GM21717 (cell line): ENCODE measurements at regions not wholly inside any gene's neighbourhood (a gene's known extent, or its start where the extent isn't known, plus 50 kb on each side); places are given as distances from the start of the nearest gene placed in this dataset.
"Not testable (repeated sequence)": the region's sequence is repeated elsewhere in the genome, so short reads cannot be mapped to it uniquely, and the experiment has no call there.

Source experiments
- ATAC-seq: cut with Tn5 transposase; IDR thresholded peaks from one replicate; pipeline ENCODE4 v1.9.1; 2021; ENCODE audit warnings: mild to moderate bottlenecking, moderate library complexity; ENCODE audit not compliant: unreplicated experiment

- ATAC-seq, result no peak
Measured at GRCh38 chr1:60866226-60866900, 216.0 kb upstream of the NFIA start.

DNA sequence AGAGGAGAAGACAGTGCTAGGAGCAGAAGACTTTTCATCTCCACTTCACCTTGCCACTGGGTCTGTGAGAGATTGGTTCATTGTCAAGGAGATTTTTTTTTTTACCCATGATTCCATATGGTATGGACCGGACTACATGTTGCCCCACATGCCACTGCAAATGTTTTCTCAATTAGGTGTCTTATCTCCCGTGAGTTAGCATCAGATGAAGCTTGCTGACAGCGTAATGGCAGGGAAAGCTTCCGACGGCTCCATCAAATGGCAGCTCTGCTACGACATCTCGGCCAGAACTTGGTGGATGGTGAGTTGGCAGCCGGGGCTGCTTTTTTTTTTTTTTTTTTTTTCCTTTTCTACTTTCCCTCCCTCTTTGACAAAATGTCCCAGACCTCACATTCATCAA is 217.2 kb upstream of the NFIA start:
- no peak for ATAC-seq

DNA sequence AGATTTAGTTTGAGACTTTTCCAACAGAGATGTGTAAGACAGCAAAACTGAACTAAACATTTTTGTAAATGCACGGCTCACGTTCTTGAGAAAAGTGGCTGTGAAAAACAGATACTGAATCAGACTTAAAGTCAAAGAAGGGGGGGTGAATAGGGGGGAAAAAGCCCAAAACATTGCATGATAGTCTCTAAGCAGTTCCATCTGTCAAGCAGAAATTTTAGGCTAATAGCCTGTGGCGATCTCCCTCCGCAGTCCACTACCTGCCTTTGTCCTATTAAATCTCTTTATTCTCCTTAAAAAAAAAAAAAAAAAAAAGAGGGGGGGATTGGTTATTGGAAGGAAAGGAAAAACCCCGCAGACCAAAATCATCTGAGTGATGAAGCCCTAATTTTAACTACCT is 217.6 kb upstream of the NFIA start:
- no peak for ATAC-seq

DNA sequence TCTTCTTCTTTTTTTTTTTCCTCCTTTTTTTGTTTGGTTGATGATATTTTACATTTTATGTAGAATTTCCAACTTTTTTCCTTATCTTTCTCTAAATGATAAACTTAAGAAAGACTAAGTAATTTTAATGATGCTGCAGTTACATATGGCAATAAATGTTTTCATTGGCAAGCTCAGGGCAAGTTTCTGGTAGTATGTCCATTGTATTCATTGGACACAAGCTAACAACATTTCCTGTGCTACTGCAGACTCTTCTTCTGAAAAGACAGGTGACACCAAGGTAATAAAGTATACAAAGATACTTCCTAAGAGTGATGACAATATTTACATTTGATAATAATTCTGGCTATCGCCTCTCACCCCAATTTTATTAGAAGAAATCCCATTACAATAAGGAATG is 219.2 kb upstream of the NFIA start:
- ATAC-seq, result no peak

DNA sequence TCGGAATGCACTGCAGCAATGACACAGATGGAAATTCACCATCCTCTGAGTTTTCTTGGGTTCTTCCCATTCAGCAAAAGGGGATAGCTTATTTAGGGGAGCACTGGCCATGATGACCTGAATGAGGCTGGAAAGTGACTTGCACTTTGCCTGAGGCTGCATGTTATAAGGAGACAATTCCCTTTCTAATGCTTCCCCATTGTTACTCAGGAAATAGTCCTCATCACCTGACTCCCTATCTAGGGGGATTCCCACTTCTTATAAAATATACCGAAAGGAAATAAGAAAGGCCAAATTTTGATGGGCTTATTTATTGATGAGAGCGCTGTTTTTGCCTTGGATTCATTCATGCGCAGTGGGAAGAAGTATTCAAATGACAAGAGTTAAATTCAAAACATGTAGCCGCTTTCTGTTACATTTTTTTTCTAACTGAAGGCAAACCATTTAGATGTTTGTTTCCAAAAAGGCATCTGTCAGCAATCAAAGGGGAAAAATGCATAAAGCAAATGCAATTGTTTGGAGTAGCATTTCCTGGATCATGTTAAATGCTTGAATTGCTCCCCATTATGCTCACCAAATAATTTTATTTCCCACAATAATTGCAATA is 220.3 kb upstream of the NFIA start:
- ATAC-seq, result no peak

DNA sequence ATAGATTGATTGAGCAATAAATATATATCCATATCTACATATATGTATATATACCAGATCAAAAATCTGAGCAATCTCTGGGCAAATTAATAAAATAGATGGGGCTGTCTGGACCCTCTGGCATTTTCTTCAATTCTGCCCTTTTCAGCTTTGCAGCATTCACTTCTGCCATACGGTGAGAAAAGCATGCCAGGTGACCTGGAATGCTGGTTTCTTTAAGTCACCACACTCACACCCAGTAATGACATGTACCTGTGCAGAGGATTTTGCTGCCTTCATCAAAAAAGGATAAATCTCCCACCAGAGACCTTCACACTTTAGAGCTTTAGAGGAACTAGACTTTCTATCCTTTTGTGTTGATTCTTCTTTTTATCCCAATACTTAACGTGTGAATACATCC is 223.2 kb upstream of the NFIA start:
- no peak for ATAC-seq

DNA sequence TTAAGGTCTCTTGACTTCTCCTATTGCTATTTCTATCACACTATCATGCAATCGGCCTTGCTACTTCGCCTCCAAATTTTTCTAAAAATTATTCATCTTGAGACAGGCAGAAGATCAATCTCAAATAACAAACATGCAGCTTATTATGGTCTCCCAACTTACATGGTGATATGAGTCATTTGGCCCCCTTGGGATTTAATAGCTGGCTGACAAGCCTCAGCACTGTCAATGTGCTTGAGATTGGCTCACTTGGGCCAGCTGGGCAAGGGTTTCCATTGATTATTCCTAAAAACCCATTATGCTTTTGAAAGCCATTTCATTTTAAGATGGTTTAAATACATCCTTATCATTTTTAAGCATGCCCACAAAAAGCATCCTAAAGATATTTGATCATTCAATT is 224.5 kb upstream of the NFIA start:
- no peak for ATAC-seq

GRCh38 chr1:60850084-60850483 is 232.3 kb upstream of the NFIA start:
- ATAC-seq, result no peak

DNA sequence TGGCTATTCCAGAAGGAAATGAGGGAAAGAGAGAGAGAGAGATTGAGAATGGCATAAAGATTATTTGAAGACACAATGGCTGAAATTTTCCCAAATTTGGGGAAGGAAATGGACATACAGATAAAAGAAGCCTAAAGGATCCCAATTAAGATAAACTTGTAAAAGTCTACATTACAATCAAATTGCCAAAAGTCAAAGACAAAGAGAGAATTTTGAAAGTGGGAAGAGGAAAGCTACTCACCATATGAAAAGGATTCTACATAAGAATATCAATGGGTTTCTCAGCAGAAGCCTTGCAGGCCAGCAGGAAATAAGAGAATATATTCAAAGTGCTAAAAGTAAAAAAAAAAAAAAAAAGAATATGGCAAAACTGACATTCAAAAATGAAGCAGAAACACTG is 233.0 kb upstream of the NFIA start:
- no peak for ATAC-seq

DNA sequence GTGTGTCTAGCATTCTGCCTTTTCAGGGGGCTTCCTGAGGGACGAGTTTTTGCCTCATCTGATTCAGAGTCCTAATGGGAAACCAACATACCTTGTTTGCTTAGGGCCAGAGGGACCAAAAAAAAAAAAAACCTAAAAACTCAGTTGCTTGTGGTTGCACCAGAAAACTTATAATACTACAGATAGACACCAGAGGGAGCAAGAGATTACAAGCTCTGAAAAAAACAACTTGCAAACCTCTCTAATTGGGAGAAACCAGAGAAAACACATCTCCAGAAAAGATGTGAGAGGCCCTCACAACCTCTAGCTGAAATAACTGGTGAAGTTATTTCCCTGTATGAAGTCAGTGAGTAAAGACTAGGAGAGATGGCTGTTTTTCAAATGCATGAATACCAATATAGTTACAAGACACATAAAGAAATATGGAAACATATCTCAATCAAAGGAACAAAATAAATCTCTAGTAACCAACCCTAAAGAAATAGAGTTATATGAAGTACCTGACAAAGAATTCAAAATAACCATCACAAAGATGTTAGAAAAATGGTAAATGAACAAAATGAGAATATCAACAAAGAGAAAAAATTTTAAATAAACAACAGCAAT is 233.7 kb upstream of the NFIA start:
- ATAC-seq, result no peak

- ATAC-seq, result no peak
Measured at GRCh38 chr1:60847855-60848582, 234.3 kb upstream of the NFIA start.

DNA sequence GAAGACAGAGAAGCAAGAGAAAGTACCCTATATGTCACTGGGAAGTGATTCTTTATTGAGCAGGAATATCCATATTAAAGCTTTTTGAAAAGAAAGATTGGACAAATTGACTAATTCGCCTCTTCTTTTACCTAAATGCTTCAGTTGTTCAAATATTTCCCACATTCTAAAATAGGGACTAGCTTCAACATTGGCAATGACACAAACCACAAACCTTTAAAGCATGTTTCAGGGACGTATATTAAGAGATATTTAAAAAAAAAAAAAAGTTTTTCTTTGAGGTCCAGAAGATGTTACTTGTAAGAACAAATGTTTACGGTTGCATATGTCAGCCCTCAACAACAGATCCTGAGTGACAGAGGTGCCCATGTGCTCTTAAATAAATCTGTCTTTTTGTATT is 235.0 kb upstream of the NFIA start:
- ATAC-seq, result no peak

DNA sequence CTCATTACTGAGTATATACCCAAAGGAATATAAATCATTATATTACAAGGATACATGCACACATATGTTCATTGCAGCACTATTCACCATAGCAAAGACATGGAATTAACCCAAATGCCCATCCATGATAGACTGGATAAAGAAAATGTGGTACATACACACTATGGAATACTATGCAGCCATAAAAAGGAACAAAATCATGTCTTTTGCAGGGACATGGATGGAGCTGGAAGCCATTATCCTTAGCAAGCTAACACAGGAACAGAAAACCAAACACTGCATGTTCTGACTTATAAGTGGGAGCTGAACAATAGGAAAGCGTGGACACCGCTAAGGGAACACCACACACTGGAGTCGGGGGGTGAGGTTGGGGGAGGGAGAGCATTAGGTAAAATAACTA is 236.7 kb upstream of the NFIA start:
- not testable (repeated sequence) for ATAC-seq

DNA sequence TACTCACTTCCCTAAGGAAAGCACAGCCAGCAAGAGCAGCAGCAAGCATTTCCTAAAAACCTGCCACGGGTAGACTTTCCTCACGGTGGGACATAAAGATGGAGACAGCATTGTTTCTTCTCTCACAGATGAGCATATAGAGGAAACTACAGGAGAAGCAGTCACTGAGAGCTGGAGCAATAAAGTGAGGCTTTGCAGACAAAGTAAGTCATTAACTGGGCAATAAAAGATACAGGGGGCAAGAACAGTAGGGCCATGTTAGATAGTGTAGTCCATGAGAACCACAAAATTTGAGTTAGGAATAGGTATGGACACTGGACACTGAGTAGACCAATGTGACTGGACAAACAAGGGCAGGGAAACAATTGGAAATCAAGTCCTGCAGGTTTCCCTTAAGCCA is 240.1 kb upstream of the NFIA start:
- no peak for ATAC-seq

DNA sequence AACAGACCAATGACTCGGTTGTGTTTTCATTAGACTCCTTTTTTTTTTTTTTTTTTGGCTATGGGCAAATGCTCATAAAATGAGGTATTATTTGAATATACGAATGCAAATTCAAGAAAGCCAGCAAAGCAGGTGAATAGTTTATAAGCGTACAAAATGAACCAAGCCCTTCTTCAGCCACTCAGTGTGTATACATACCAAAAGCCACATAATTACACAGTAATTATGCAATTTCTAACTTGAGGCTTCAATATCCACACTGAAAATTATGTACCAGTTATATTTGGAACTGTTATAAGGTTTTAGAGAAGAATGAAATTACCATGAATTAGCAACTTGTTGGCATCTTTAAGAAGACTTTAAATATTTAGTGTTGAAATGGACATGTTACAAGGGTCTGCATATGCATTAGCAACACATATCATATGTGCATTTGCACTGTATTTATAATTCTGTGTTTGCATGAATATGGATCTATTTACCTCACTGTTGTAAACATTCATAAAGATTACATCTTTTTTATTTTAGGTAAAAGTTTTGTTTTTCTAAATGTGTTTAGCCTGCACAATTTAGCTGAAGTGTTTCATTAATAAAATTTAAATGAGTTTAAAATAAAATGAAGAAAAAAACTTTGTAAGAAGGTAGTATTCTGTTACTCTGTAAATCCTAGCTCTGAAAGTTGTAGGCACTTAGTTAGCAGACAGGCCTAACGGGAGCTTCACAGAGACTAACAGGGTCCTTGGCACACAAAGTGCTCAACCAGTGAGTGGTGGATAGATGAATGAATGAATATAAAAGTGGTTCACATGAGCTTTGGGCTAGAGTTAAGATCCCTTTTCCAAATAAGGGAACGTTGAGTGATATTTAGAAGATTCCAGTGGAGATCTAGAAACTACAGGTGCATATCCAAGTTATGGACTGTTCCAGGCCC is 241.0 kb upstream of the NFIA start:
- no peak for ATAC-seq

- ATAC-seq, result not testable (repeated sequence)
Measured at GRCh38 chr1:60840476-60840875, 241.9 kb upstream of the NFIA start.

- no peak for ATAC-seq
Measured at GRCh38 chr1:60835649-60836048, 246.7 kb upstream of the NFIA start.

- ATAC-seq, result no peak
Measured at GRCh38 chr1:60833173-60833572, 249.2 kb upstream of the NFIA start.

DNA sequence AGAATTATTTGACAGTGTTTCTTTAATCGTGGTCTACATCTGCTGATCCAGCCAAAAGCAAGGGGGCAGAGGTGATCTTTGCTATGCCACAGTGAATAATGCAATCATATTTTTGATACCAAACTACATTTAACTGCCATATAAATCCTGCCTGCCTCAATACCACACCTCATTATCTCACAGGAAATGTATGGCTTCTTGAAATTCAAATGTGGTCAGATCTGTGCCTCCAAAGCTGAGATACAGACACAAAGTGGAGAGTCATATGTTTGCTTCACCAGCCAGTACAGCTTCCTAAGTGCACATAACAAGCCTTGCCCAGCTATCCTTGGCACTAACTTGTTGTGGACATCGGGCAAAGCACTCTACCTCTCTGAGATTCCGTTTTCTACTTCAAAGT is 250.0 kb upstream of the NFIA start:
- no peak for ATAC-seq

DNA sequence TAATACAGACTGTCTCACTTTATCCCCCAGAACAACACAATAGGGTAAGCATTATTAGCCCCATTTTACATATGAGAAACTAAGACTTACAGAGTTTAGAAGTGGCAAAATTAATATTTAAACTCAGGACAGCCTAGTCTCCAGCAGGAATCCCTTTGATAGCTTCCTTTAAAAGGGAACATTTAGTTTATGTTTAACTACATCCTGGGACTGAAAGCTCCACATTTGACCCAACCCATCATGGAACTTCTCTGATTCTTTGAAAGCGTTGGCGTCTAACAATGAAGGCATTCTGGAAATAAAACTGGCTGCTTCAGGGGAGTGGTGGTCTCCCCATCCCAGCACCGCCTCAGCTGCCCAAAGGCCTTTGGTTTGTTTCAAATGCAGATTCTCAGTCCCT is 250.6 kb upstream of the NFIA start:
- ATAC-seq, result no peak

DNA sequence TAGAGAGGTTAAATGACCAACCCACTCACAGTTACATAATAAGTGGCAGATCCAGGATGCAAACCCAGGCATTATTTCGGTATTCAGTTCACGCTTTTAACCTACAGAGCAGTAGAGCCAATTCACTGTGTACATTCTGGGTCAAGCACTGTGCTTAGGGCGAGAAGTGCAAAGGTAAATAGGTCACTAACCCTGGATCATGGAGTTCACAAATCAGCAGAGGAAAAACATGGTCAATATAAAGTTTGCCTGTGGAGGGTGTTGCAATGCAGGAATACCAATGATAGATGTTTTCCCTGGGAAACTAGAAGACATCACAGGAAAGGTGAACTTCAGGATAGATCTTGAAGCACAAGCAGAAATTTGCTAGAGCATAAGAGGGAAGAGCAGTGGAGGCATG is 253.4 kb upstream of the NFIA start:
- ATAC-seq, result no peak
